ENCODE measurements at regions not wholly inside any gene's neighbourhood (a gene's known extent, or its start where the extent isn't known, plus 50 kb on each side); places are given as distances from the start of the nearest gene placed in this dataset.

DNA sequence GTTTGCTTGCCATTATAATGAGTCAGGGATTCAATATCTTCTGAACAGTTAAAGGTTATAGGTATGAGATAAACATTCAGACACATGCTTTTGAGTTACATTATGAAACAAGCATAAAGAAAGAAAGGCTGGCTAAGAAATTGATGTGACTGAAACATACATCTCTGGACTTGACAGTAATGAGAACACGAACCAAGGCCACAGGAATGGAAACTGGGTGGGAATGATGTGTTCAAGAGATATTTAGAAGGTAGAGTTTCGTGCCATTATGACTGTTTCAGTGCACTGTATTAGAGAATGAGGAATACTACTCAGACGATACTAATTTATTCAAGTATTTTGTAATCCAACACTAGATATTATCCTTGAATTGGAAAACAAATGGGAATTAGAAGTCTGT is 332.1 kb upstream of the MAGI2 start:
- TF ChIP-seq GATA3 (IDR thresholded peaks at IDR 0.05; ENCODE audit: low read depth, low read length) (no peak), GATA2 (IDR thresholded peaks at IDR 0.05; ENCODE audit: low read depth, low read length) (no peak)

All from SH-SY5Y (cell line).